HCT116 (cell line): ENCODE measurements at regions not wholly inside any gene's neighbourhood (a gene's known extent, or its start where the extent isn't known, plus 50 kb on each side); places are given as distances from the start of the nearest gene placed in this dataset.

Source experiments
- ATAC-seq: fragments of 200-7000 bp; cut with Tn5 transposase; 2 replicates; pipeline ENCODE4 v1.9.1; 2020; ENCODE audit warnings: mild to moderate bottlenecking, moderate library complexity
- BruUV-seq: library from RNA; stranded (reverse); fragments of 400-500 nt; replicated peaks from 2 replicates; lab custom pipeline; 2021; lab: Mats Ljungman, UMichigan
- CTCF ChIA-PET: fragments of 300-600 bp; sonication (Branson Sonifier 250); formaldehyde crosslinking; loops from one replicate; lab custom pipeline; 2021; ENCODE audit warnings: antibody characterized with exemption; lab: Charles Lee
- POLR2A ChIA-PET: fragments of 300-600, 350-600 bp; sonication (Branson Sonifier 250); formaldehyde crosslinking; loops from one replicate; lab custom pipeline; 2021; ENCODE audit warnings: antibody characterized with exemption; lab: Charles Lee
- RAD21 ChIA-PET, 2 experiments: fragments of 300-600 bp; sonication (Branson Sonifier 250); formaldehyde crosslinking; loops; one replicate each; lab custom pipeline; 2023; ENCODE audit warnings: low total read pairs in 2 of 2; ENCODE audit not compliant: uncharacterized antibody in 2 of 2, unreplicated experiment in 2 of 2, low non-redundant PET in 1 of 2; lab: Charles Lee
- DNase-seq: peaks from one replicate; pipeline ENCODE4 v3.0.0-alpha.2; 2010; ENCODE audit warnings: low read depth, low spot score
- H2AFZ ChIP-seq: fragments of 200-600 bp; shearing (Covaris generic), sonication (generic); 2 replicates; pipeline ENCODE4 v1.6.1; 2017; ENCODE audit warnings: low read depth, mixed run types, mixed read lengths, antibody characterized with exemption, low read length; ENCODE audit not compliant: poor library complexity, severe bottlenecking
- H3K27ac ChIP-seq: 2 replicates; pipeline ENCODE4 v1.5.1; 2012; ENCODE audit warnings: low read depth, low read length
- H3K27me3 ChIP-seq: fragments of 200-600 bp; sonication (generic); 2 replicates; pipeline ENCODE4 v1.6.1; 2016; ENCODE audit warnings: mixed run types, low read length, mixed read lengths; ENCODE audit not compliant: insufficient read depth
- H3K36me3 ChIP-seq, 2 experiments: fragments of 200-500 bp in 1 of 2; fragments of 200-600 bp in 1 of 2; sonication (Bioruptor generic) in 1 of 2; sonication (generic) in 1 of 2; 2 replicates each; pipeline versions ENCODE4 v1.5.1 to v1.6.1; 2014 to 2016; ENCODE audit warnings: low read length in 2 of 2, inconsistent platforms in 1 of 2, mixed read lengths in 1 of 2, mixed run types in 1 of 2; ENCODE audit not compliant: insufficient read depth in 2 of 2, control insufficient read depth in 1 of 2
- H3K4me1 ChIP-seq, 2 experiments: fragments of 200-600 bp in 1 of 2; sonication (generic) in 1 of 2; 2 replicates each; pipeline versions ENCODE4 v1.5.1 to v1.6.1; 2012 to 2017; ENCODE audit warnings: low read length in 2 of 2, inconsistent platforms in 1 of 2, mild to moderate bottlenecking in 1 of 2, mixed read lengths in 1 of 2, mixed run types in 1 of 2, moderate library complexity in 1 of 2; ENCODE audit not compliant: insufficient read depth in 2 of 2, control insufficient read depth in 1 of 2
- H3K4me2 ChIP-seq: fragments of 200-600 bp; sonication (generic); 2 replicates; pipeline ENCODE4 v1.6.1; 2017; ENCODE audit warnings: mixed run types, low read length, mixed read lengths
- H3K4me3 ChIP-seq, 2 experiments: fragments of 200-600 bp in 1 of 2; sonication (generic) in 1 of 2; replicated peaks in 1 of 2; 2 replicates each; pipeline ENCODE4 v1.5.1; 2011 to 2016; ENCODE audit warnings: low read length in 2 of 2, control low read depth in 1 of 2, low read depth in 1 of 2, mild to moderate bottlenecking in 1 of 2, mixed read lengths in 1 of 2, mixed run types in 1 of 2
- H3K79me2 ChIP-seq: fragments of 200-600 bp; sonication (generic); 2 replicates; pipeline ENCODE4 v1.6.1; 2017; ENCODE audit warnings: mild to moderate bottlenecking, mixed run types, low read length, moderate library complexity, mixed read lengths; ENCODE audit not compliant: insufficient read depth
- H3K9ac ChIP-seq: fragments of 200-600 bp; sonication (generic); 2 replicates; pipeline ENCODE4 v1.6.1; 2016; ENCODE audit warnings: low read length, mixed read lengths
- H3K9me2 ChIP-seq: fragments of 200-600 bp; sonication (generic), shearing (Covaris generic); 2 replicates; pipeline ENCODE4 v1.6.1; 2017; ENCODE audit warnings: mixed run types, mild to moderate bottlenecking, moderate library complexity; ENCODE audit not compliant: insufficient read depth
- H3K9me3 ChIP-seq, 2 experiments: fragments of 200-500 bp in 1 of 2; fragments of 200-600 bp in 1 of 2; sonication (Bioruptor generic) in 1 of 2; sonication (generic) in 1 of 2; 2 replicates each; pipeline ENCODE4 v1.6.1; 2014 to 2017; ENCODE audit warnings: low read length in 2 of 2, mixed read lengths in 2 of 2, inconsistent platforms in 1 of 2, low read depth in 1 of 2, mild to moderate bottlenecking in 1 of 2, mixed run types in 1 of 2, moderate library complexity in 1 of 2; ENCODE audit not compliant: control insufficient read depth in 1 of 2, insufficient read depth in 1 of 2
- H4K20me1 ChIP-seq: fragments of 200-600 bp; sonication (generic), shearing (Covaris generic); 2 replicates; pipeline ENCODE4 v1.6.1; 2017; ENCODE audit warnings: mixed run types, mild to moderate bottlenecking, moderate library complexity; ENCODE audit not compliant: insufficient read depth
- CBX3 ChIP-seq: IDR thresholded peaks from 2 replicates; pipeline ENCODE4 v1.6.1; 2012; ENCODE audit warnings: low read depth
- CTCF ChIP-seq, 3 experiments: fragments of 200-600 bp in 1 of 3; sonication (generic) in 1 of 3; IDR thresholded peaks in 2 of 3; conservative IDR thresholded peaks in 1 of 3; 2 replicates each; pipeline ENCODE4 v1.5.1; 2012 to 2017; ENCODE audit warnings: low read depth in 2 of 3, low read length in 2 of 3, antibody characterized with exemption in 1 of 3, borderline replicate concordance in 1 of 3, control low read depth in 1 of 3, mild to moderate bottlenecking in 1 of 3, mixed read lengths in 1 of 3, mixed run types in 1 of 3, moderate library complexity in 1 of 3; ENCODE audit not compliant: insufficient read depth in 1 of 3
- ELF1 ChIP-seq: IDR thresholded peaks from 2 replicates; pipeline ENCODE4 v1.6.1; 2012; ENCODE audit warnings: low read depth, borderline replicate concordance
- EZH2 ChIP-seq: fragments of 200-600 bp; sonication (generic); IDR thresholded peaks from 2 replicates; pipeline ENCODE4 v1.6.1; 2017; ENCODE audit warnings: antibody characterized with exemption, mixed run types
- EZH2phosphoT487 ChIP-seq: fragments of 200-600 bp; IDR thresholded peaks from 2 replicates; pipeline ENCODE4 v1.6.1; 2018; ENCODE audit warnings: antibody characterized with exemption, borderline replicate concordance
- FOSL1 ChIP-seq: IDR thresholded peaks from 2 replicates; pipeline ENCODE4 v1.6.1; 2012; ENCODE audit warnings: low read depth
- POLR2A ChIP-seq: IDR thresholded peaks from 2 replicates; pipeline ENCODE4 v1.7.0; 2011; ENCODE audit warnings: borderline replicate concordance; ENCODE audit not compliant: insufficient read depth, insufficient read length; ENCODE audit errors: extremely low read depth
- POLR2AphosphoS5 ChIP-seq: IDR thresholded peaks from 2 replicates; pipeline ENCODE4 v1.6.1; 2011; ENCODE audit warnings: mild to moderate bottlenecking, low read depth, low read length, moderate library complexity
- RAD21 ChIP-seq: IDR thresholded peaks from 2 replicates; pipeline ENCODE4 v1.6.1; 2012; ENCODE audit warnings: low read depth, mild to moderate bottlenecking
- SIN3A ChIP-seq: IDR thresholded peaks from 2 replicates; pipeline ENCODE4 v1.6.1; 2012; ENCODE audit warnings: low read depth
- SP1 ChIP-seq: IDR thresholded peaks from 2 replicates; pipeline ENCODE4 v1.6.1; 2012; ENCODE audit warnings: low read depth
- ZBTB33 ChIP-seq: IDR thresholded peaks from 2 replicates; pipeline ENCODE4 v1.6.1; 2011; ENCODE audit warnings: mild to moderate bottlenecking, low read length, moderate library complexity; ENCODE audit not compliant: insufficient replicate concordance; ENCODE audit errors: extremely low read depth
- ZFX ChIP-seq: fragments of 450-650 bp; IDR thresholded peaks from 2 replicates; pipeline ENCODE4 v1.6.1; 2017
- ZNF274 ChIP-seq: fragments of 200-500 bp; sonication (Bioruptor generic); IDR thresholded peaks from 2 replicates; pipeline ENCODE4 v1.6.1; 2014; ENCODE audit warnings: mild to moderate bottlenecking, low read depth, low read length, inconsistent platforms
- intact Hi-C: fragments of 100-400 bp; cut with micrococcal nuclease; formaldehyde crosslinking; loops from 2 replicates; pipeline ENCODE4 v1.10.0; 2022

DNA sequence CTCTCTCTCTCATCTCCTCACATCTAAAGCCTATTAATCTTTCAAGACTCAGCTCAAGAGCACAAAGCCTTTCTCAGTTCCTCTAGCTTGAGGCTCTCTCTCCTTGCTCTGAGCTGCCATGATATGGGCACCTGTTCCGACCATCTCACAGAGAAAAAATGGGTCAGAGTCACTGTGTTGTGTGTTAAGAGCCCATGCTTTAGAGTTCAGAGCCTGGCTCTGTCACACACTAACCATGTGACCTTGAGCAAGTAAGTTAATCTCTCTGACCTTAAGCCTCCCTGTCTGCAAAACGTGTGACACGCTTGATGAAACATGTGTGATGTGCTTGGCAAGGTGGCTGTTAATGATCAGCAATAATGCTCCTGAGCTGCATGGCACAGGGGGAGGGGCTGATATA is 245.2 kb downstream of the DLEU7 start:
- H3K27ac ChIP-seq = no peak overlapping the region
- BruUV-seq = no TSS peak

More for the DNA sequence above, 245.2 kb downstream of the DLEU7 start:
- Histone ChIP-seq H3K9me2 (no peaks in the 10 kb centered on the region), H2AFZ (no peak overlapping the region), H4K20me1 (no peaks in the 10 kb centered on the region), H3K4me1 (no peaks in the 10 kb centered on the region), H3K27me3 (no peaks in the 10 kb centered on the region), H3K4me2 (no peak overlapping the region)
- TF ChIP-seq ELF1 = no peak
- no peak for TF ChIP-seq SIN3A
- no peak for TF ChIP-seq RAD21
- no peak for TF ChIP-seq FOSL1
- TF ChIP-seq EZH2 = no peak
- TF ChIP-seq POLR2A = no peak
- no peak for TF ChIP-seq EZH2phosphoT487
- no peak for TF ChIP-seq ZFX
- no peak for TF ChIP-seq POLR2AphosphoS5
- TF ChIP-seq ZNF274 = no peak
- no peak for TF ChIP-seq SP1
- no peak for TF ChIP-seq CBX3
- no peak for TF ChIP-seq CTCF (IDR thresholded peaks at IDR 0.05 in 2 of 3, conservative IDR thresholded peaks at IDR 0.05 in 1 of 3; ENCODE audit: borderline replicate concordance in 1 of 3, insufficient read depth in 1 of 3, low read depth in 2 of 3, low read length in 2 of 3)
- no peak for TF ChIP-seq ZBTB33
- TF ChIP-seq, all 23 proteins: peak for 0
- ChIA-PET RAD21 (no interaction called here), POLR2A (no interaction called here), CTCF (no interaction called here)
- ATAC-seq (no peak), DNase-seq (no peak)
- intact Hi-C loops = no loop called here
- no peak overlapping the region for H3K4me3 ChIP-seq
- H3K36me3 ChIP-seq = no peaks in the 10 kb centered on the region
- no peaks in the 10 kb centered on the region for H3K9me3 ChIP-seq
- H3K9ac ChIP-seq = no peak overlapping the region
- H3K79me2 ChIP-seq = no peaks in the 10 kb centered on the region
